AG04450 (cell line): ENCODE measurements at regions not wholly inside any gene's neighbourhood (a gene's known extent, or its start where the extent isn't known, plus 50 kb on each side); places are given as distances from the start of the nearest gene placed in this dataset.
A peak's percentile ranks its signal among the peaks of the same experiment; 100 is the strongest.

Experiments used
- CTCF ChIA-PET: fragments of 300-600, 350-600 bp; formaldehyde crosslinking; extraction: SDS; loops from one replicate; lab custom pipeline; 2022; ENCODE audit warnings: antibody characterized with exemption, inconsistent platforms; lab: Charles Lee
- POLR2A ChIA-PET: fragments of 350-600 bp; formaldehyde crosslinking; extraction: SDS; loops from one replicate; lab custom pipeline; 2021; ENCODE audit warnings: antibody characterized with exemption, inconsistent platforms; lab: Yijun Ruan, JAX
- DNase-seq: peaks from one replicate; pipeline ENCODE4 v3.0.0-alpha.2; 2011; ENCODE audit warnings: low read depth, low spot score
- H3K27ac ChIP-seq: one replicate; pipeline ENCODE4 v1.5.1; 2012; ENCODE audit warnings: low read depth, low read length, control low read depth
- H3K27me3 ChIP-seq: one replicate; pipeline ENCODE4 v1.6.0; 2012; ENCODE audit warnings: low read length; ENCODE audit not compliant: control insufficient read depth, insufficient read depth
- H3K4me3 ChIP-seq: 2 replicates; pipeline ENCODE4 v1.5.1; 2011; ENCODE audit warnings: mild to moderate bottlenecking, low read depth, low read length, control low read depth
- H3K9me3 ChIP-seq: 2 replicates; pipeline ENCODE4 v1.5.1; 2012; ENCODE audit warnings: low read length; ENCODE audit not compliant: control insufficient read depth, insufficient read depth
- TF ChIP-seq, protein P1 (sequence below): IDR thresholded peaks from 2 replicates; pipeline ENCODE4 v1.5.1; 2011; ENCODE audit warnings: low read depth, low read length, control low read depth, inconsistent platforms

DNA sequence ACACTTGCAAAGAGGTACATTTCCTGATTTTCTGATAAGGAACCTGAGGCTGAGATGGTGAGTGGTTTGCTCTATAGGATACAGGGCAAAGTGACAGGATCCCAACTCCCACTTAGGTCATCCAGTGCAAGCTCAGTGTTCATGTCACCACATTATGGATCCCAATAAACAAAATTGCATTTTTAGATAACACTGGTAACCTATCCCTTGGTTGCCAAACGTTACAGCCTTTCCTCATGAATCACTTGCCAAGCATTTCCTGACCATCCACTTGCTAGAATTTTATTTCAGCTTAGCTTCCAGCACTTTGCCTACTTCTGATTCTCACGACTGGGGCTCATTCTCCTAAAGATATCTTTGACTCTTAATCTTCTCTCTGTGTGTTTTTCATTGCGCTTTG lies 131.4 kb upstream of the ODAD2 start:
- POLR2A ChIA-PET: no interaction called here
- TF ChIP-seq, protein P1, sequence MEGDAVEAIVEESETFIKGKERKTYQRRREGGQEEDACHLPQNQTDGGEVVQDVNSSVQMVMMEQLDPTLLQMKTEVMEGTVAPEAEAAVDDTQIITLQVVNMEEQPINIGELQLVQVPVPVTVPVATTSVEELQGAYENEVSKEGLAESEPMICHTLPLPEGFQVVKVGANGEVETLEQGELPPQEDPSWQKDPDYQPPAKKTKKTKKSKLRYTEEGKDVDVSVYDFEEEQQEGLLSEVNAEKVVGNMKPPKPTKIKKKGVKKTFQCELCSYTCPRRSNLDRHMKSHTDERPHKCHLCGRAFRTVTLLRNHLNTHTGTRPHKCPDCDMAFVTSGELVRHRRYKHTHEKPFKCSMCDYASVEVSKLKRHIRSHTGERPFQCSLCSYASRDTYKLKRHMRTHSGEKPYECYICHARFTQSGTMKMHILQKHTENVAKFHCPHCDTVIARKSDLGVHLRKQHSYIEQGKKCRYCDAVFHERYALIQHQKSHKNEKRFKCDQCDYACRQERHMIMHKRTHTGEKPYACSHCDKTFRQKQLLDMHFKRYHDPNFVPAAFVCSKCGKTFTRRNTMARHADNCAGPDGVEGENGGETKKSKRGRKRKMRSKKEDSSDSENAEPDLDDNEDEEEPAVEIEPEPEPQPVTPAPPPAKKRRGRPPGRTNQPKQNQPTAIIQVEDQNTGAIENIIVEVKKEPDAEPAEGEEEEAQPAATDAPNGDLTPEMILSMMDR: no peak
- peak; percentile 24 for DNase-seq
- Histone ChIP-seq H3K27ac (no peak overlapping the region), H3K27me3 (no peaks in the 10 kb centered on the region), H3K9me3 (peaks cover 4% of the 10 kb centered on the region), H3K4me3 (no peak overlapping the region)
- CTCF ChIA-PET: interaction anchor here (1.2 kb wide), 1 partner anchor 112 kb away, joined by 3 read pairs; no protein-coding TSS in a partner anchor

DNA sequence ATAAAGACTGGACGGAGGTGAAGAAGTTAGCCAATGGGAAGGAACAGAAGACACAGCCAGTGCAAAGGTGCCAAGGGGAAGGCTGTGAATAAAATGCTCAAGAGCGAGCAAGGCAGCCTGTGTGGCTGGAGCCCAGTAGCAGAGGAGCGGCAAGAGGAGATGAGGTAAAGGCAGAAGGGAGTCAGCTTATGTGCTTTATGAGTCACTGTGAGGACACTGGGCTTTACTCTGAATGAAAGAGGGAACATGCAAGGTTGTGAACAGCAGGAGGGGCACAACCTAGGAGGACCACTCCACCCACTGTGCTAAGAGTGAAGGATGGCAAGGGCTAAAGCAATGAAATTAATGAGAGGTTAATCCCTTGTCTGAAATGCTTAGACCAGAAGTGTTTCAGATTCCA lies 129.0 kb upstream of the ODAD2 start:
- TF ChIP-seq, protein P1: no peak
- H3K27ac ChIP-seq: no peak overlapping the region
- ChIA-PET POLR2A (no interaction called here), CTCF (interaction anchor here (0.6 kb wide), 1 partner anchor 12 kb away, joined by 3 read pairs; no protein-coding TSS in a partner anchor)
- H3K27me3 ChIP-seq: no peaks in the 10 kb centered on the region
- no peak for DNase-seq
- no peak overlapping the region for H3K4me3 ChIP-seq
- peaks cover 4% of the 10 kb centered on the region; the same call in 1 of the 2 replicates for H3K9me3 ChIP-seq

DNA sequence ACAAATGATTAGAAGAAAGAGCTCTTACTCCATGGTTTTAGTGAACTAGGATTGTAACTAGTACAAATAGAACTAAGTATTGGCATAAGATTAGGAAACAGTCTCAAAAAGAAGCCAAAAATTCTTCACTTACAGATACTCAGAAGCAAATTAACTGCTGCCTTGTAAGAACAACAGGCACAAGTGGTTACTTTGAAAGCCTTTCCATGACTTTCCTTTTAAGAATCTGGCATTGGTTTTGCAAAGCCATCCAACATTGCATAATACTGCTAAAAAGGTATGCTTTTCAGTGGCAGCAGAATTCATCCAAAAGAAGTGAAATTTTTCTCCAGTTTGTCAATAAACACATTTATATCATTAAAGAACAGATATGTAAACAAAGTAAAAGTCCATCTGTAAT lies 126.8 kb upstream of the ODAD2 start:
- H3K27ac ChIP-seq: no peak overlapping the region
- no peaks in the 10 kb centered on the region for H3K9me3 ChIP-seq
- CTCF ChIA-PET: interaction anchor here (0.8 kb wide), 1 partner anchor 53 kb away, joined by 3 read pairs; no protein-coding TSS in a partner anchor
- H3K4me3 ChIP-seq: no peak overlapping the region
- no peaks in the 10 kb centered on the region for H3K27me3 ChIP-seq
- DNase-seq: no peak
- TF ChIP-seq, protein P1: no peak
- POLR2A ChIA-PET: no interaction called here

DNA sequence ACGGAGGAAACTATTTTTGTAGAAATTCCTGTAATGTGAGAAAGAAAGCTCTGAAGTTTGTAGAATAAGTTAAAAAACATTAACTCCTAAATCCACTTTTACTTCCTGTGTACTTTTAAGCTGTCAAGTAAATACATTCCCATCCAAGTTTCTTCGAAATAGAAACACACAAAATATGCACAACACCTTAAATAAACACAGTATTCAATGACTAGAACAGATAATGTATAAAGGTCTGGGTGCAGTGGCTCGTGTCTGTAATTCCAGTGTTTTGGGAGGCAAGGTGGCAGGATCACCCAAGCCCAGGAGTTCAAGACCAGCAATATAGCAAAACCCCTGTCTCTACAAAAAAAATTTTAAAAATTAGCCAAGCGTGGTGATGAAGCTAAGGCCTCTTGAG lies 121.9 kb upstream of the ODAD2 start:
- CTCF ChIA-PET: interaction anchor here (0.6 kb wide), 1 partner anchor 28 kb away, joined by 5 read pairs; no protein-coding TSS in a partner anchor
- Histone ChIP-seq H3K27me3 (no peaks in the 10 kb centered on the region), H3K27ac (no peak overlapping the region), H3K9me3 (no peaks in the 10 kb centered on the region), H3K4me3 (no peak overlapping the region)
- POLR2A ChIA-PET: interaction anchor here (0.5 kb wide), 1 partner anchor 1604 kb away, joined by 3 read pairs; no protein-coding TSS in a partner anchor
- TF ChIP-seq, protein P1: no peak
- DNase-seq: no peak

DNA sequence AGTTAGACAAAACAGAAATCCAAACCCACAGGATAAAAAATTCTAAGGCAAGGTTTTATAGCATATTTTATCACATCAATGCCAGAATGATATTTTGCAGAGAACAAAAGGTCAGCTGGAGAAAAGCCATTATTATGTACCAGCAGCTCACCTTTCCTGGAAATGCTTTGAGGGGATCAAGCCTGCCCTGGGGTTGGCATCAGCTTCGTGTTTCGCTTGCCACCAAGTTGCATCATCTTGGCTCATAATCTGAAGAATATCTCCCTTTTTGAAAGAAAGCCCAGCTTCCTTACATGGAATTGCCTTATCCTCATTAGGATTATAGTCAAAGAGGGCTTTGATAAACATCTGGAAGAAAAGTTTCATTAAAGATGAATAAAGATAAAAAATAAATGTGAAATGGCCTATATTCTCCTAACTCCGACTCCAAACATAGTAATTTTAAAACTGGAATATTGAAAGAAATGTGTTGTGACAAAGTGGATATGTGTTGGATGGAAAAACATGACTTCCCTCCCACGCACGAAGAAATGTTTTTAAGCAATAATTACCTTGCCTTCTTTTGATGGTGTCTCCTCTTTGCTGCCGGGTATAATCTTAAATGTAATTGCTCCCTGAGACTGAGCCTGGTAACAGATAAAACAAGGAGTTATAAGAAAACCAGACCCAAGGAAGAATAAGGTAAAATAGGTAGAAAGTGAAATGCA lies 121.3 kb upstream of the ODAD2 start:
- CTCF ChIA-PET: interaction anchor here (0.6 kb wide), 1 partner anchor 28 kb away, joined by 5 read pairs; no protein-coding TSS in a partner anchor
- DNase-seq: no peak
- H3K9me3 ChIP-seq: no peaks in the 10 kb centered on the region
- no peaks in the 10 kb centered on the region for H3K27me3 ChIP-seq
- no peak overlapping the region for H3K27ac ChIP-seq
- POLR2A ChIA-PET: no interaction called here
- no peak overlapping the region for H3K4me3 ChIP-seq
- TF ChIP-seq, protein P1: no peak
